NCI-H526 (cell line): ENCODE measurements at regions not wholly inside any gene's neighbourhood (a gene's known extent, or its start where the extent isn't known, plus 50 kb on each side); places are given as distances from the start of the nearest gene placed in this dataset.

ENCODE experiments used
- DNase-seq, 2 experiments: peaks; one replicate each; lab custom pipeline; 2025; lab: John Stamatoyannopoulos, UW

DNA sequence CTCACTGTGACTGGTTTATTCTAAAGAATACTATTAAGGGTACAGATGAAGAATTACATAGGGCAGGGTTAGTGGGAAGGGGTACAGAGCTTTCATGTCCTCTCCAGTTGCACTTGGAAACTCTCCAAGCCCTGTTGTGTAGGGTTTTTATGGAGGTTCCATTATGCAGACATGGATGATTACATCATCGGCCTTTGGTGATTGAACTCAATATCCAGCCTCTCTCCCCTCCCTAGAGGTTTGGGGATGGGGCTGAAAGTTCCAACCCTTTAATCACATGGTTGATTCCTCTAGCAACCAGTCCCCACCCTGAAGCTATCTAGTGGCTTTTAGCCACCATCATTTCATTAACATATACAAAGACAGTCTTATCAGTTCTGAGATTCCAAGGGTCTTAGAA, 472.6 kb downstream of the BUD13 start:
- no peak for DNase-seq

DNA sequence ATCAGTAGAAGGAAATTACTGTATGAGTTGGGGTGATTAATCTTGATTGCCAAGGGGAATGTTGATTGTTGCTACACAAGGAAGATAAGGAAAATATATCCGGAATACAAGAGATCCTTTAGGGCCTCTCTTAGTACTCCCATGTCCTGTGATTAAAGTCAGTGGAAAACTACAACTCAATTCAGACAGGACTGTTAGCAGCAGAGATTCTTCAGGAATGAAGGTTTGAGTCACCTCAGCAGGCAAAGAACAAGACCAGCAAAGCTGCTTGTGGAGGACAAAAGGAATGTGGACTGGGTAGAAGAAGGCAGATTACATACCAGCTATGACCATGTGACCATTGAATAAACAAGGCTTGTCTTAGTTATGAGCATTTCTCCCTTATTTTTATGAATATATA, 478.2 kb downstream of the BUD13 start:
- no peak for DNase-seq

GRCh38 chr11:116287866-116288265, 484.9 kb downstream of the BUD13 start:
- no peak for DNase-seq

DNA sequence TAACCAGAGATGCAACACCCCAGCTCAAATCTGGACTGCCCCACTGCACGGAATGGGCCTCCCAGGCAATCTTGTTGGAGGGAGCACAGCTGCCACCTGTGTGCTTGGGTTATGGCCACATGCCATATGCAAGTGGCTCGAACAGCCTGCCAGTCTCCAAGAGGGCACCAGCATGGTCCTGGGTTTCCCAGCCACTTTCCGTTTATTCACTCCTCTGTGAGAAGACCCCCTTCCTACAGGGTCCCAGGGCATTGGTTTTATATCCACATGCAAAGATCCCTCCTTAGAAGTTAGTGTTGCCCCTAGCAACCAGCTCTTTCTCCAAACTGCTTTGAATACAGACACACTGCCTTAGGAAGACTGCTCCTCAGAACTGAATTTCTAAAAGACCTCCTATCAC, 487.8 kb downstream of the BUD13 start:
- DNase-seq, result peak; percentile 23 to 43

DNA sequence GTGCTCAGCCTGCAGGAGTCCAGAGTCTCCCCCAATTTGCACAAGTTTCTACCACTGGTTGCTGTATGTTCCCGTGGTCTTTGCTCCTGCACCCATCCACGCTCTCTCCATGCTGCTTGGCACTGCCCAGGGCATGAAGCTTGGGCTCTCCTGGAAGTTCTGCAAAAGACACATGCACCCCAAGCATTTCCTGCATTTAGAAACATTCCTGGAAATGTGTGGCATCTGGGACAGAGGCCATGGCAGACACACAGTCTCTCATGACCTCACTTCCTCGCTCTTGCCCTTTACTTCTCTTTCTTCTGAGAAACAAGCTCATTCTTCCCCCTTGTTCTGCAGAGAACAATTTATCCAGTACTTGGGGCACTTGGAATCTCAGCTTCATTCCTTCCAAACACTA, 489.5 kb downstream of the BUD13 start:
- DNase-seq, result no peak

GRCh38 chr11:116282481-116282880, 490.3 kb downstream of the BUD13 start:
- no peak for DNase-seq

GRCh38 chr11:116281173-116282160, 491.3 kb downstream of the BUD13 start:
- peak in 1 of 2 experiments; percentile 36 for DNase-seq

DNA sequence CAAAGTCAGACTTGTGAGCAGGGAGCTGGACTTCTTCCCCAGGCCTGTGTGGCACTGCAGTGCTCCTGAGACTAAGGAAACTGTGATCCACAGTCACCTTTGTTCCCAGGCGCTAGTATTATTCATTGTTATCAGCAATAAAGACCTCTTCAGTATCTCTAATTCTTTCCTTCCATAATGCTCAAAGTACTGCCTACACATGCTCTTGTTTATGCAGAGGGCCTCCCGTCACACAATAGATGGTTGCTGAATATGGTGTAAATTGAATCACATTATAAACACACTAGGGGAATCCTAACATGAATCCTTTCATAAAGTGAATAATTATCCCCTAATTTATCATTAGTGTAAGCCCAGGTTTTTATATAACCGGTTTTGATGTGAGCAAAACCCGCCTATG, 493.3 kb downstream of the BUD13 start:
- no peak for DNase-seq

- DNase-seq, result no peak
These were observed 494.7 kb downstream of the BUD13 start for GRCh38 chr11:116278076-116278475.

GRCh38 chr11:116276051-116277044, 496.4 kb downstream of the BUD13 start:
- peak; percentile 84 to 98 for DNase-seq

- DNase-seq, result no peak
These were observed 497.2 kb downstream of the BUD13 start for GRCh38 chr11:116275635-116276034.

- DNase-seq, result no peak
These were observed 498.3 kb downstream of the BUD13 start for GRCh38 chr11:116274521-116274920.

- no peak for DNase-seq
These were observed 500.5 kb downstream of the BUD13 start for GRCh38 chr11:116272181-116272789.

DNA sequence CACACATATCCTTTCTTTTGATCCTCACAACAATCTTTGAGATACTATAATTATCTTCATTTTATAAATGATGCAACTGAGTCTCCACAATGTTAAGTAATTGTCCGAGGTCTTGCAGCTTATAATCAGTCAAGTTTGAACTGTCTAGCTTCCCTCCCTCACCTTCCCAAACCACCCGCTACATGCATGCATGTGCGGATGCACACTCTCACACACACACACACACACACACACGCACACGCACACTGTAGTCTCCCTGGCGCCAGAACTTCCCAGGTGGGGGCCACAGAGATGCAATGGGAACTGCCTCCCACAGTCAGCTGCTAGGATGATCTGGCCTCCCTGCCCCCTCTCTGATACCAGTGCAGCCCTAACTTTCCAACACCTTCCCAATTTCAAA, 501.3 kb downstream of the BUD13 start:
- DNase-seq, result no peak

- no peak for DNase-seq
These were observed 505.6 kb downstream of the BUD13 start for GRCh38 chr11:116267146-116267545.

- no peak for DNase-seq
These were observed 509.0 kb downstream of the BUD13 start for GRCh38 chr11:116263770-116264169.

GRCh38 chr11:116263019-116263418, 509.8 kb downstream of the BUD13 start:
- DNase-seq, result no peak

DNA sequence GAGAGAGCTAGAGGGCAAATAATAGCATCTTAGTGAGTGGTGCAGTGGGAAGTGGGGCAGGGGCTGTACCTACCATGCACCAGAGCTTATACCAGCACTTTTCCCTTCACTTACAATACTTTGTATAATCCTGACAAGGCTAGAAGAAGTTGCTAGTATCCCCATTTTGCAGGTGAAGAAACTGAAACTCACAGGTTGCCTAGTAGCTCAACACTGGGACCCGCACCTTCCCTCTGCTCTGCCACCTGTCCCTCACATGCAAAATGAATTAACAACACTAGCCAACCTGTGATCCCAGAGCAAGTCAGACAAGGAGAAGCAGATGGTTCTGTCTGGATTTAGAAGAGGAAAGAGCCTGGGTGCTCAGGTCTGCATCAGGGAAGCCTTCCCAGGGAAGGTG, 510.4 kb downstream of the BUD13 start:
- DNase-seq, result peak in 1 of 2 experiments; percentile 41

DNA sequence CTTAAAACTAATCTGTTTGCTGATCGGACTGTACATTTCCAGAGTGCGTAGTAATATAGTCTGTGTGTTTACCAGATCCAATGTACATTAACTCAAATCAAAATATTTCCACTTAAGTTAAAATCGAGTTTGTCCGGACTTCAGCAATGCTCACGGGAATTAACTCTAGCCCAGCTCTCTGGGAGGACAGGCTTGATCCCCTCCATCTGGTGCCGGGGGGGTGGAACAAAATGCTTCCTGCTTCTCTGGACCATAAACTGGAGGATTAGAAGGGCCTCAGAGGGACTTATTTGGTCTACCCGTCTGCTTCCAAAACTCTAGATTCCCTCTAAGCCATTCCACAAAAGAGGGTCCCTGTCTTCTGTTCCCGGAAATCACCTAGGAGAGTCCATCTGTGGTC, 511.2 kb downstream of the BUD13 start:
- DNase-seq, result no peak

GRCh38 chr11:116258821-116259220, 514.0 kb downstream of the BUD13 start:
- no peak for DNase-seq

- no peak for DNase-seq
These were observed 514.9 kb downstream of the BUD13 start for GRCh38 chr11:116257883-116258282.

GRCh38 chr11:116257092-116257491, 515.7 kb downstream of the BUD13 start:
- peak in 1 of 2 experiments; percentile 42 for DNase-seq
